ENCODE measurements at regions not wholly inside any gene's neighbourhood (a gene's known extent, or its start where the extent isn't known, plus 50 kb on each side); places are given as distances from the start of the nearest gene placed in this dataset.
"Not testable (repeated sequence)": the region's sequence is repeated elsewhere in the genome, so short reads cannot be mapped to it uniquely, and the experiment has no call there.

DNA sequence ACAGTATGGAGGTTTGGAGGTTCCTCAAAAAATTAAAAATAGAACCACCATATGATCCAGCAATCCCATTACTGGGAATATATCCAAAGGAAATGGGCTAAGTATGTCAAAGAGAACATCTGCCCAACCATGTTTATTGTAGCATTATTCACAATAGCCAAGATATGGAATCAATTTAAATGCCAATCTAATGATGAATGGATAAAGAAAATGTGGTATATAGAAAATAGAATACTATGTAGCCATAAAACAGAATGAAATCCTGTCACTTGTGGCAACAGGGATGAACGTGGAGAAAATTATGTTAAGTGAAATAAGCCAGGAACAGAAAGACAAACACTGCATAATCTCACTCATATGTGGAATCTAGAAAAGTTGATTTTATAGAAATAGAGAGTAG, 201.7 kb upstream of the AJAP1 start:
- no peak for DNase-seq

DNA sequence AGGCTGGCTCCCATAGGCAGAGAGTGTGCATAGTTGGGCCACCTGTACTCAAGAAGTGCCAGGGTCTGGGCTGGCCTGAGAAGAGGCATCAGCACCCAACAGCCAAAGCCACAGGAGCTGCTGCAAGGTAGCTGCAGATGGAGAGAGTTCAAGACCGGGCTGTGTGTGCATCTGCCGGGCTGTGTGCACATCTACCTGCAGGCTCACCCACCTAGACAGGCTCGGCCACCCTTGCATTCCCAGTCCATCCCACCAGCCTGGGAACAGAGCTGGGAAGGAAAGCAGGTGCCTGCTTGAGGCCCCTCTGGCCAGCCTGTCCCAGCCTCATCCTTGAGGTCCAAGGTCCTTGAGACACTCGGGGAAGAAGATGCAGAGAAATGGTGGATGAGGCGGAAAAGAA, 194.4 kb upstream of the AJAP1 start:
- no peak for DNase-seq

DNA sequence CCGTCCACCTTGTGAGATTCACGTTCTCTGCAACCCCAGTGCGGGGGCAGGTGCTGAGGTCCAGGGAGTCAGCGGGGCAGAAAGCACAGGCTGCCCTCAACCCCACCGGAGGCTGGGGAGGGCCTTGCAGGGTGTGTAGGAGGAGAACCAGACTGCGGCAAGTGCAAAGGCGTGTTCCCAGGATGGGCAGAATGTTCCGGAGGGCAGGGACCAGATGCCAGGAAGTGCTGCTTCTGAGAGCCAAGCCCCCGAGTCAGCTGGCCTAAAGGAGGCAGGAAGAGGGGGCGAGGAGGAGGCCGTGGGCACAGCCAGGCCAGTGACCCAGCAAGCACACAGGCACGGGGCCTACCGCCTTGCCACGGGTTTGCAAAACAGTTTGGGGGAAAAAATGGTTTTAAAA, 193.8 kb upstream of the AJAP1 start:
- DNase-seq = no peak

DNA sequence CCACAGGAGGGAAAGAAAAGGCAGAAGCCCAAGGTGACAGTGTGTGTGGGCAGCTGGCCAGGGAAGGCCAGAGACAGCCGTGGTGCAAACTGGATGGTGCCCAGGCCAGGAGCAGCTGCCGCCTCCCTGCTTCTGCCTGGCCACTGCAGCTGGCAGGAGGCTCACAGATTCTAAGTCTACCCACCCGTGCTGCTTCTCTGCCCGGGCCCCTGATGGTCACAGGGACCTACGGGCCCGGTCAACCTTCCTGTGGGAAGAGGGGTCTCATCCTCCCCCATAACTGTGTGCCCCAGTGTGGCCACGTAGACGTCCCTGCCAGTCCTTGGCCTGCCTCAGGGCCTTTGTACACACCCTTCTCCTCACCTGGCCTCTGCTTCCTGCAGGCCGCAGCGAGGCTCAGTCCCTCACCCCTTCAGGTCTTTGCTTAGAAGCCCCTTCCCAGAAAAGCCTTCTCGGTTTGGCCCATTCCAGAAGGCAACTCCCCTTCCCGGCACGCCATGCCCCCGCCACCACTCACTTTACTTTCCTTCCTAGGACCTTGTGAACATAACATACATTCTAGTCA, 192.6 kb upstream of the AJAP1 start:
- DNase-seq = no peak

DNA sequence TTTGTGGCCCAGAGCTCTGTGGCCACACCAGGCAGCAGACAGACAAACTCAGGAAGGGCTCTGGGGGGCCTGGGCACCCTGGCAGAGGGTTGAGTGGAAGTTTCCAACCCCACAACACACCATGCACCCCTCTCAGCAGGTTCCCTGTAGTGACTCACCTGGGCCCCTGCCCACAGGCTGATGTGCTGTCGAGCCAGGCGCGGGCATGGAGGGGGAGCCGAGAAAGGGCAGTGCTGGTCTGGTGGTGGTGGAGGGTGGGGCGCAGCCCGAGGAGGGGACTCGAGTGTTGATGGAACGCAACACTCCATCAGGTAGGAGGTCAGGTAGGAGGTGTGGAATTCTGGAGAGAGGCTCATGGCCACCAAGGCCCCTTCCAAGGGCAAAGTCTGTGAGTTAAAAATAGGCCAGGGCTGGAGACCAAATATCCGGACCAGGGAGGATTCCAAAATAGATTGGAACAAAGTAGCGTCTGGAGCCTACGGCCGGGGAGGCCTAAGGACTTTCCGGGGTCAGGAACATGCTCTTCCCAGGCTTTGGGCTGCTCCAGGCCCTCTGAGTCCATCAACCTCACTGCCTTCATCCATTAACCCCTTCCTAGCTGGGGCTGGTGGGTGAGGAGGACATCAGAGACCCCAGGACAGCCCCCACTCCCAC, 191.5 kb upstream of the AJAP1 start:
- DNase-seq = no peak

DNA sequence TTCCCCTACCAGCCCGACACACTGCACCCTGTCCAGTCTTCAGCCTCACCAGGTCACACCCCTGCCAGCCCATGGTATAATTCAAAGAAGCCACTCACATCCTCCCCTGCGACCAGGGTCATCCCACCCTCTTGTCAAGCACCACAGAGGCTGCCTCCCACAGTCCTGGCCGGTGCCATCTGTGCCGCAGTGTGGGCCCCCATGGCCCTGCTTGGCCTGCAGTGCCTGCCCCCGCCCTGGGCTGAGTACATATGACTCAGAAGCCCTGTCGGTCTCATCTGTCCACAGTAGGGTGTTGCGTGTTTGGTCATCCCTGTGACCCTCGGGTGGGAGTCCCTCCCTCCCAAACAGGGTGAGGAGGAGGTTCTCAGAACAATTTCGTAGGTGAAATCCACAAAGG, 190.8 kb upstream of the AJAP1 start:
- no peak for DNase-seq

DNA sequence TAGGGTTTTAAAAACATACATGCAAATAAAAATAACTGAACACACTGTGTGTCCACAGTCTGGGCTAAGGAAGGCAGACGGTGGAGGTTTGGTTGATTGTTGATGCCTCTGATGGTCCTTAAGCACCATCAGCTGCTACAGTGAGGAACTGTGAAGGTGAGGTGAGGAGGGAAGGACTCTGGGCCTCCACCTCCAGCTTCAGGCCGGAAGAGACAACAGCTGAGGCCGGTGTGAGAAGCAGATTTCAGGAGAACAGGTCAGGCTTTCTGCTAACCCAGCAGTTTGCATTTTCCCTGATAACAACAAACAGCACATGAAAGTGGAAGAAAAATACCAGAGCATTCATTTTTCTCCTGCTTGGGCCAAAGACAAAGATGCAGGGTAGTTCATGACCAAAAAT, 189.9 kb upstream of the AJAP1 start:
- DNase-seq = no peak

DNA sequence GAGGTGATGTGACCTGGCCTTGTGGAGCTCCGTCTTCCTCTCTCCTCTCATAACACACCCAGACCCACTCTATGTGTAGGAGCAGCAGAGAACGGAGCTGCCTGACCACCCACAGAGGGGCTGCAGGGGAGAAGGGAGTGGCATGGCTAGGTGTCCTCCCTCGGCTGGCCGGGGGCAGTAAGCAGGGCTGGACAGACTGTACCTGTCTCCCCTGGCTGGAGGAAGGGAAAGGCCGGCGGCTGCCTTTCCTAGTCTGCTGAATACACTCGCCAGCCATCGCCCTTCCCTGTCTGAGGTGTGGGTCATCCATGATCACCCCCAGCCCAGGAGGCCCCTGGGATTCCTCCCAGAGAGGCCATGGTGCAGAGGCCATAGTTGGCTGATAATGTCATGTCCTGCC, 187.2 kb upstream of the AJAP1 start:
- DNase-seq = no peak

DNA sequence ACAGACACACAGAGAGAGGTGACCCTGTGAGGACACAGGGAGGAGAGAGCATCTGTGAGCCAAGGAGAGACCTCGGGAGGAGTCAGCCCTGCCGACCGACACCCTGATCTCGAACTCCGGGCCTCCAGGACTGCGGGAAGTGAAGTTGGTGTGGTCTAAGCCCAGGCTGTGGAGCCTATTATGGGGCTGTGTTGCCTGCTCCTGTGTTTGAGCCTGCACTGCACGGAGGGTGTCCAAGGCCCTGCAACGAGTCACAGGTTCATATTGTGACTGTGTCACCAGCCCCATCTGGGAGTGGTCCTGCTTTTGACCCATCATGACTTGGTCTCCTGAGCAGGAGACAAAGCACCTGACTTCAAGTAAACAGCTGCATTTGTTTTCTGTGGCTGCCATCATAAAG, 186.0 kb upstream of the AJAP1 start:
- no peak for DNase-seq

DNA sequence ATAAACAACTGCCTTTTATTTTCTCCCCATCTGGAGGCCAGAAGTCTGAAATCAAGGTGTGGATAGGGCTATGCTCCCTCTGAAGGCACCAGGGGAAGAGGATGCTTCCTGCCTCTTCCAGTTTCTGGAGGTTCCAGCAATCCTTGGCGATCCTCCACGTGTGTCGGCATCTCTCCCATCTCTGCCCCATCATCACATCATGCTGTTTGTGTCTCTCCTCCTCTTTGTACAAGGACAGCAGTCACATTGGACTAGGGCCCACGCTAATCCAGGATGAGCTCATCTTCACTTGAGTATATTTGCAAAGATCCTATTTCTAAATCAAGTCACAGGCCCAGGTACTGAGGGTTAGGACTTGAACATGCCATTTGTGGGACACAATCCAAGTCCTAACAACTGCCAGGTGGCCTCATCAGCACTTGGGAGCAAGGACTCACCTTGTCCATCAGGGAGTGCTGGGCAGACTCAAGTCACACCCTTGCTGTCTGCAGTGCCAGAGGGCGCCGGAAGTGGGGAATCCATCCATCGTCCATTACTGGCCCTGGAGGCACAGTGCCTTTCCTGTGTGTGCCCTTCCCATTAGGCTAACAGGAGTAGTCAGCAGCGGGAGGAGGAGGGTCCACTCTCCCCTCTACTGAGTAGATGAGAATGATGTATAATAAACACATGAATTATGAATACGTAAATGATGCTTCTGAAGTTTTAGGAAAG, 185.4 kb upstream of the AJAP1 start:
- no peak for DNase-seq

DNA sequence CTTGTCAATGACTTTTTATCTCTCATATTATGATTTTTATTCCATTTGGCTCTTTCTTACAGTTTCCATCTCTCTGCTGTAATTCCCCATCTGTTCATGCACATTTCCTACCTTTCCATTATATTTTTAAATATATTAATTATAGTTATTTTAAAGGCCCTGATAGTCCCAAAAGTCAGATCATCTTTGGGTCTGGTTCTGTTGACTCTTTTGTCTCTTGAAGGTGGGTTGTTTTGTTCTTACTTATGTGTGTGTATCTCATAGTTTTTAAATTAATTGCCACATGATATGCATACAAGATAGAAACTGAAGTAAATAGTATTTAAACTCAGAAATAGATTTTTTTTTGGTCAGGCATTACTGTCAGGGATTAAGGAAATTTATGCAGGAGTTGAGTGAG, 178.0 kb upstream of the AJAP1 start:
- DNase-seq = no peak

DNA sequence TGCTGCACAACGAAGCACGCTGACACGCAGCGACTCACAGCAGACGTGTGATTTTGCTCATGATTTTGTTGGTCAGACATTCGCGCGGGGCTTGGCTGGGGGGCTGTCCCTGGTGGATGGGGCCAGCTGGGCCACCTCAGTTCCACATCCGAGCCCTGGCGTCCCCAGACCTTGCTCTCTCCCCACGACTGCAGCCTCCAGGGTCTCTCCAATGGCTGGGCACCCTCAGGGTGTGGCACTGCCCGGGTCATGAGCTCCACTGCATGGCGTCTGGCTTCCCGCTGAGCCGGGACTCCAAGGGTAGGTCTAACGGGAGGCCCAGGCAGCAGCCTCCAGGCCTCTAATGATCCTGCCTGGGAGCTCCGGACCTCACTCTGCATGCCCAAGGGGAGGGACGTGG, 173.0 kb upstream of the AJAP1 start:
- DNase-seq = no peak

DNA sequence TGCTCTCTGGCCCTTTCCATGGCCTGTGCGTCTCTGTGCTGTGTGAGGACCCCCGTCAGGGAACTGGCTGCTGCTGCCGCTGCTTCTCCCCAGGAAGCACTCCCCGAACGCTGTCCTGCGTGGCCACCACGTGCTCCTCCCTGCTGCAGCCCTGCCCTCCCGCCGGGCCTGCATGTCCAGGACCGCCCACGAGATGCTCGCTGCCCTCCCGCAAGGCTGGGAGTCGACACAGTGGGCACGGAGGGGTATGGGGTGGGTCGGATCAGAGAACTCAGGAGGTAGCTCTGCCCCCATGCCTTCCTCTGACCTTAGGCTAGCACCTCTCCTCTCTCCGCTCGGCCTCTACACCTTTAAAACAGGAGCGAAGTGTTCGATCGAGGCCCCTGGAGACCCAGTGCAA, 171.9 kb upstream of the AJAP1 start:
- no peak for DNase-seq

DNA sequence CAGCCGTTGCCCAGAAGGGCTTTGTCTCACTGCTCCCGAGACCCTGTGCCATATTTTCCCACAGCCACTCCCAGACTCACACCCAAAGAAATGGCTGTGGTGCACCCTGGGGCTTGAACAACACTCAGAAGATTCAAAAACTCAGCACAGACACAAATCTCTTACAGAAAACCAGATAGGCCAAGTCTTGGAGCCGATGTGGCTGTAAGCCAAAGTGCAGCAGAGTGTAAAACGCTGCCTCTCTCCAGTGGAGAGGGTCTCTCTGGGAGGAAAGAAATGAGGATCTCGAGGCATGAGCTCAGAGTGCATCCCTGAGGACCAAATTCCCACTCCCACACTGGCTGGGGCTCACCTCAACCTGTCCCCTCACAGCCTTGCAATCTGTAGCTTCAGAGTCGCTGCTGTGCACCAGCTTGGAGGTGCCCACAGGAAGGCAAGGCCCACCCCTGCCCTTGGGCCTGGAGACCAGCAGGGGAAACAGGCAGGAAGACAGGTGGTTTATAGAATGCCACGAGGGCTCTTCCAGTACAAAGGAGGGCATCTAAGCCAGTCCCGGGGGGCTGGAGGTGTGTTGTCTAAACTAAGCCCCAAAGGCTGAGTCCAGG, 171.3 kb upstream of the AJAP1 start:
- no peak for DNase-seq

DNA sequence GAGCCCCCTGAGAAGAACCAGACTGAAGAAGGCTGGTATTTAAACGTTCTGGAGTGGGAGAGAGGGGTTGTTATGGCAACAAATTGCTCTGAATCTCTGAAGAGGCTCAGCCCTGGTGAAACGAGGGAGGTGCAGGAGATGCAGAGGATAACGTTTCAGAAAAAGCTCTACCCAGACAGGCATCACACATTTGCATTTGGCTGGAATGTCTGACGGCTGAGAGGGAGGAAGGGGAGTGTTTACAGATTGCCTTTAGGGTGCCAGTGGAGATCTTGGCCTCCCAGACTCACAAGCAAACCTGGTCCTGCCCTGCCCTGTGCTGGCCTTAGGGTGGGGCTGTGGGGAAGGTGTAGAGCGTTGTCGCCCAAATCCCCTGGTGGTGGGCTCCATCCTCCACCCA, 169.0 kb upstream of the AJAP1 start:
- DNase-seq = no peak

DNA sequence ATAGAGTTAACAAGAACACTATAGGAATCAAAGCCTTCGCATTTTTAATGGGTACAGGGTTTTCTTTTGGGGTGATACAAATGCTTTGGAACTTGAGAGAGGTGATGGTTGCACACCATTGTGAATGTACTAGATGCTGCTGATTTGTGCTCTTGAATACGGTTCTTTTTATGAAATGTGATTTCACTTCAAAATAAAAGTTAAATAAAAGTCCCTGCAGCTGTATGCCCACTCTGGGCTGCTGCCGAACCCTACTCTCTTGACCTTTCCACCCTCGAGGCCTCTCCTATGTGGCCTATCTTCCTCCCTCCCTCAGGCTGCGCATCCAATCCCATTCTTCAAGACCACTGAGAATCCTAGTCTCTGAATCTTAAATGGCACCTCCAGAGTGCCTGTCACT, 168.5 kb upstream of the AJAP1 start:
- DNase-seq = no peak

DNA sequence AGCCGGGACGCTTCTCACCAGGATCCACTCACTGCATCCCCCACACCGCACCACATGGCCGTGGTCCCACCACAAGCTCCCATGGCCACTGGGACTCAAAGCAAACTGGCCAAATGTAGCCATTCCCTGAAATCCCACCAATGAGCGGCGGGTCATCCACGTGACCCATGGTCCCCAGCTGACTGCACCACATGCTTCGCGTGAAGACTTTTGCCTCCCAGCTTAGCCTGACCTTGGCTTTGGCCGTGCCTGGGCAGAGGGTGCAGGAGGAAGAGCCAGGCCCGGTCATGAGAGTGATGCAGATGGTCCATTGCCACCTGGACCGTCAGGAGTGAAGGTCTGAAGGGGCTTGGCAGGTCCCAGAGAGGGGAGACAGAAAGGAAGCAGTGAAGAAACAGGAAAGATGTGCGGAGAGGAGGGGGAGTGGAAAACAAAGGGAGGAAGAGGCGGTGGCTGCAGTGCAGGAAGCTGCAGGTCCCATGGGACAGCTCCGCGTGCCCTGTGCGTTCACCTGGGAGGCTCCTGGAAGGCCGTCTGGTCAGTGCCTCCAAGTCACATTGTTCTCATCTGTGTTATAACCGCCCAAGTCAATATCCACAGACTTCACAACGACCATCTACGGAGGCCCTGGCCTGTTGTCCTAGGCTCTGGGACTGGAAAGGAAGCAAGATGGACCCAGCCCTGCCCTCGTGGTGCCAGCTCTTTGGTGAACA, 167.8 kb upstream of the AJAP1 start:
- DNase-seq = no peak

DNA sequence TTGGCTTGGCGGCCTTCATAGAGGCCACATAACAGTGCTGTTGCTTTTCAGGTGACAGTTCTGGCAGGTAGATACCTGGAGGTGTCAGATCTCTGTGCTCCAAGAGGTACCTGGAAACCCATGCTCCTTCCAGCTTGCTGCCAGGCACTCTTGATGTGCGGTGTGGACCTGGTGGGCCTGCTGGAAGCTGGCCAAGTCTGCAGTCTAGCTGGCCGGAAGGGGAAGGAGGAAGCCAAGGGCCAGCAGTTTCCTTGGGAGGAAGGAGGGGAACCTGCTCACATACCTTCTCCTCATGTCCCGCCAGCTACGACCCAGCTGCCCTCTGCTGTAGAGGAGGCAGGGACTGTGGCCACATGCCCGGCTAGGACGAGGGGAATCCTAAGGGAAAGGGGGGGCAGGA, 166.4 kb upstream of the AJAP1 start:
- no peak for DNase-seq

DNA sequence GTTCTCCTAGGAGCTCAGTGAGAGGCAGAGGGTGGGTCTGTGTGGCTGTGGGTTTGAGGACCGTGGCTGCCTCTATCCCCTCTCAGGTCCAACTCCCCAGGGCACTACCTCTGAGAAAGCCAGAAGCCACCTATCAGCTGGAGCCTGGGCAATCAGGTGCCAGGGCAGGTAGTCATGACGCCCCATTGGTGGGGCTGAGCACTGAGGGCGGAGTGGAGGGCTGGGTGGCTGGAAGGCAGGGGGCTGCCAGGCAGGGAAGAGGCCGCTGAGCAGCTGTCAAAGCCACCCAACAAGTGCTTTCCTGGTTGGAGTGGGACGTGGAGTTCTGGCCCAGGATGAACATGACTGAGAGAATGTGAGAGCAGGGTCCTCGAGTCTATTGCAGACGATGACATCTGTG, 164.9 kb upstream of the AJAP1 start:
- DNase-seq = no peak

DNA sequence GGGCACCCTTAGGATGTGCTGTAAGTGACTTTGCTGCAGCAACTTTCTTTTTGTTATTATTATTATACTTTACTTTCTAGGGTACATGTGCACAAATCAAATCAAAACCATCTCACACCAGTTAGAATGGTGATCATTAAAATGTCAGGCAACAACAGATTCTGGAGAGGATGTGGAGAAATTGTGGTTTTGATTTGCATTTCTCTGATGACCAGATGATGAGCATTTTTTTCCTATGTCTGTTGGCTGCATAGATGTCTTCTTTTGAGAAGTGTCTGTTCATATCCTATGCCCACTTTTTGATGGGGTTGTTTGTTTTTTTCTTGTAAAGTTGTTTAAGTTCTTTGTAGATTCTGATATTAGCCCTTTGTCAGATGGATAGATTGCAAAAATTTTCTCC, 164.4 kb upstream of the AJAP1 start:
- DNase-seq = not testable (repeated sequence)

DNA sequence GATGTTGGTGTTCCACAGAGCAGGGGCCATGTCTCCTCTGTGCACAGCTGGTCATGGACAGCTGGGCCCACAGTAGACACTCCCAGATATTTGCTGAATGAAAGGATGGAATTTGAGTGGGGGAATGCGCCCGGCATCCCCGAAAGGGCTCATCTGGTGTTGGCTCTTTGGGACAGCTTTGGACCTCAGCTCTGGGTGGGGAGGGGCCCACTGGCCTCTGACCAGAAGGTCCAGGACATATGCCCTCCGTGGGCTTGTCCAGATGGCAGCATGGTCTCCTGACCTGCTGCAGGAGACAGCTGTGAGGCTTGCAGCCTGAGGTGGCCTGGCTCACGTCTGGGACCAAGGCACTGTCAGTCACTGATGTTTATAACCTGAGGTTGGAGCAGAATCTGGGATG, 160.4 kb upstream of the AJAP1 start:
- DNase-seq = no peak

DNA sequence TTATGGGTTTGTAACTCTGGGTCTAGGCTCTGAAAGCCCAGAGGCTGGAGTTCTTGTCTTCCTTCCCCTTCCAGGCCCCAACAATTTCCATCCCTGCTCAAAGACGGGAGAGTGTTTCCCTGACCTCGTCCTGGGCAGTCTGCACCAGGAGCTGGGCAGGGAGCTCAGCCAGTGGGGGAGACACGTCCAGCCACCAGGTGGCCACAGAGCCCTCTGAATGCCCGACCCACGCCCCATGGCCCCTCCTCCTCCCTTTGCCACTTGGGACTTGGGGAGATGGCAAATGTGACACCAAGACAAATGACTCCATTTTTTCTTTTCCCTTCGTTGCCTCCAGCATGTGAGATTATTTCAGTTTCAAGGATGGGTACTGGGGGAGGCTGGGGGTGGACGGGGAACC, 159.9 kb upstream of the AJAP1 start:
- DNase-seq = no peak

DNA sequence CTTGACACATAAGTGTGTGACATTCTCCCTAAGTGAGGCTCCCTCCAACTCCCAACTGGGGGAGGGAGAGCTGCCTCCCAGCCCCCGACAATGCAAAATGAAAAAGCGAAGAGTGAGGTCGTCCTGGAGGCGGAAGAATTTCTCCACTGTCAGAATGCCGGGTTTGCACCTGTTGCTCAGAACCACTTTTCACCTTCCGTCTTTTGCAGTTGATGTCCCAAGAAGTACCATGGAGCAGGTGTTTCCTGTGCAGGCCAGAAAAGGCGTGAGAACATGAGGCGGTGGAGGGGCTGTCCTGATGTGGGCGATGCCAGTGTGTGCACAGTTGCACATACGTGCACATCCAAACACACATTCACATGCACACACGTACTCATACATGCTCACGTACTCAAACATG, 158.6 kb upstream of the AJAP1 start:
- no peak for DNase-seq

DNA sequence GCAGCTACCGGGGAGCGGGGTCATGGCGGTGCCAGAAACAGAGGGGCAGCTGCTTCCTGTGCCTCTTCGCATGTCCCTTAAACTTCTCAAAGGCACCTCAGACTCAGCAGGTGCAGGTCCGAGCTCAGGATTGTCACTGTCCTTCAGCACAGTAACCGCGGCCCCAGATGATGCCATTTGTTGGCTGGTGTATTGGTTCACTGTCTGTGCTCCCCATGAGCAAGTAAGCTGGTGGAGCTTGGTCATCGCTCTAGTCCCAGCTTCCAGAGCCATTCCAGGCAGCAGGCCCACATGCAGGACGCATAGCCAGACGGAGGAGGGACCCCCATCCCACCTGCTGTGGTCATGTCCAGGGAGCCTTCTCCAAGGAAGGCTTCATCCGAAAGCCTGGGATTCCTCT, 154.0 kb upstream of the AJAP1 start:
- no peak for DNase-seq
